Astrocyte (in vitro differentiated cells and primary cell): ENCODE measurements at regions not wholly inside any gene's neighbourhood (a gene's known extent, or its start where the extent isn't known, plus 50 kb on each side); places are given as distances from the start of the nearest gene placed in this dataset.

Source experiments
- EZH2 ChIP-seq: IDR thresholded peaks from 2 replicates; pipeline ENCODE4 v1.6.1; 2012; ENCODE audit warnings: mild to moderate bottlenecking, low read length, inconsistent platforms; ENCODE audit not compliant: insufficient read depth
- TF ChIP-seq, protein P1 (sequence below): IDR thresholded peaks from 2 replicates; pipeline ENCODE4 v1.5.1; 2011; ENCODE audit warnings: low read depth, mild to moderate bottlenecking, inconsistent platforms, low read length, moderate library complexity; ENCODE audit not compliant: insufficient read depth

- TF ChIP-seq, protein P1, sequence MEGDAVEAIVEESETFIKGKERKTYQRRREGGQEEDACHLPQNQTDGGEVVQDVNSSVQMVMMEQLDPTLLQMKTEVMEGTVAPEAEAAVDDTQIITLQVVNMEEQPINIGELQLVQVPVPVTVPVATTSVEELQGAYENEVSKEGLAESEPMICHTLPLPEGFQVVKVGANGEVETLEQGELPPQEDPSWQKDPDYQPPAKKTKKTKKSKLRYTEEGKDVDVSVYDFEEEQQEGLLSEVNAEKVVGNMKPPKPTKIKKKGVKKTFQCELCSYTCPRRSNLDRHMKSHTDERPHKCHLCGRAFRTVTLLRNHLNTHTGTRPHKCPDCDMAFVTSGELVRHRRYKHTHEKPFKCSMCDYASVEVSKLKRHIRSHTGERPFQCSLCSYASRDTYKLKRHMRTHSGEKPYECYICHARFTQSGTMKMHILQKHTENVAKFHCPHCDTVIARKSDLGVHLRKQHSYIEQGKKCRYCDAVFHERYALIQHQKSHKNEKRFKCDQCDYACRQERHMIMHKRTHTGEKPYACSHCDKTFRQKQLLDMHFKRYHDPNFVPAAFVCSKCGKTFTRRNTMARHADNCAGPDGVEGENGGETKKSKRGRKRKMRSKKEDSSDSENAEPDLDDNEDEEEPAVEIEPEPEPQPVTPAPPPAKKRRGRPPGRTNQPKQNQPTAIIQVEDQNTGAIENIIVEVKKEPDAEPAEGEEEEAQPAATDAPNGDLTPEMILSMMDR: no peak
- no peak for TF ChIP-seq EZH2
Observed at GRCh38 chr1:245074232-245074747, 80.5 kb upstream of the KIF26B start.
